GM12878 (cell line): ENCODE measurements at regions not wholly inside any gene's neighbourhood (a gene's known extent, or its start where the extent isn't known, plus 50 kb on each side); places are given as distances from the start of the nearest gene placed in this dataset.

Source experiments
- MTA3 ChIP-seq: IDR thresholded peaks from 2 replicates; pipeline ENCODE4 v1.6.1; 2012; ENCODE audit warnings: low read length, inconsistent platforms, borderline replicate concordance
- MXI1 ChIP-seq: fragments of 150-350 bp; IDR thresholded peaks from 2 replicates; pipeline ENCODE4 v1.6.1; 2011; ENCODE audit warnings: low read depth, mild to moderate bottlenecking, inconsistent platforms, low read length, improper control_type of control experiment
- POLR2AphosphoS2 ChIP-seq: IDR thresholded peaks from 2 replicates; pipeline ENCODE4 v1.6.1; 2011; ENCODE audit warnings: low read depth, mild to moderate bottlenecking, low read length, improper control_type of control experiment, moderate library complexity
- TF ChIP-seq, protein P1 (sequence below): IDR thresholded peaks from 2 replicates; pipeline ENCODE4 v1.6.1; 2012; ENCODE audit warnings: low read depth, low read length, improper control_type of control experiment
- TF ChIP-seq, protein P2 (sequence below): IDR thresholded peaks from 2 replicates; pipeline ENCODE4 v1.6.1; 2011; ENCODE audit warnings: borderline replicate concordance, low read depth, mild to moderate bottlenecking, moderate library complexity, mixed read lengths, low read length; ENCODE audit not compliant: insufficient read depth; ENCODE audit errors: extremely low read length
- TF ChIP-seq, protein P3 (sequence below), 3 experiments: IDR thresholded peaks in 2 of 3; conservative IDR thresholded peaks in 1 of 3; 2 replicates each; pipeline ENCODE4 v1.5.1; 2011; ENCODE audit warnings: low read depth in 3 of 3, low read length in 3 of 3, mild to moderate bottlenecking in 3 of 3, control low read depth in 2 of 3, moderate library complexity in 2 of 3, inconsistent platforms in 1 of 3, mixed read lengths in 1 of 3; ENCODE audit not compliant: control insufficient read depth in 2 of 3, insufficient read depth in 1 of 3; ENCODE audit errors: extremely low read depth in 1 of 3
- TF ChIP-seq, protein P4 (sequence below): fragments of 450-650 bp; IDR thresholded peaks from 2 replicates; pipeline ENCODE4 v1.6.1; 2017; ENCODE audit warnings: mild to moderate bottlenecking
- TF ChIP-seq, protein P5 (sequence below): fragments of 450-650 bp; IDR thresholded peaks from 2 replicates; pipeline ENCODE4 v1.6.1; 2017; ENCODE audit warnings: borderline replicate concordance
- TF ChIP-seq, protein P6 (sequence below): IDR thresholded peaks from 2 replicates; pipeline ENCODE4 v1.6.1; 2012; ENCODE audit warnings: low read length, inconsistent platforms

DNA sequence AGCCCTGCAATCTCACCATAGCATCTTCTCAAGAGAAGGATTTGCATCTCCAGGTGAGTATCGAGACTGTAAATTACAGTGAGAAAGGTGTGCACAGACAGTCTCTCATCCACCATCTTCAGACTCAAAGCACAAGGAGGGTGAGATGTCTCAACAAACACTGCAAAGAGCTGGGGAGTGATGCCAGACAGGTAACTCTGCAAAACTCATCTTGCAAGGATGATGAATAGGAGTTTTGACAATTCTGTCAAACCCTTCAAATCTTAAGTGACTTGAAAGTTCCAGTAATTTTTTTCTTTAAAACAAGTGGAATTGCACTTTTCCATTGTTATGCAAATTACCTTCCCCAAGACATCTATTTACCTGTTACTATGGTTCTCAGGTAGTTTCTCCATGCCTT, 277.2 kb upstream of the VCX3A start:
- TF ChIP-seq, protein P1, sequence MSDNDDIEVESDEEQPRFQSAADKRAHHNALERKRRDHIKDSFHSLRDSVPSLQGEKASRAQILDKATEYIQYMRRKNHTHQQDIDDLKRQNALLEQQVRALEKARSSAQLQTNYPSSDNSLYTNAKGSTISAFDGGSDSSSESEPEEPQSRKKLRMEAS, result no peak
- no peak for TF ChIP-seq POLR2AphosphoS2
- TF ChIP-seq, protein P2, sequence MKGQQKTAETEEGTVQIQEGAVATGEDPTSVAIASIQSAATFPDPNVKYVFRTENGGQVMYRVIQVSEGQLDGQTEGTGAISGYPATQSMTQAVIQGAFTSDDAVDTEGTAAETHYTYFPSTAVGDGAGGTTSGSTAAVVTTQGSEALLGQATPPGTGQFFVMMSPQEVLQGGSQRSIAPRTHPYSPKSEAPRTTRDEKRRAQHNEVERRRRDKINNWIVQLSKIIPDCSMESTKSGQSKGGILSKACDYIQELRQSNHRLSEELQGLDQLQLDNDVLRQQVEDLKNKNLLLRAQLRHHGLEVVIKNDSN, result no peak
- TF ChIP-seq, protein P3, sequence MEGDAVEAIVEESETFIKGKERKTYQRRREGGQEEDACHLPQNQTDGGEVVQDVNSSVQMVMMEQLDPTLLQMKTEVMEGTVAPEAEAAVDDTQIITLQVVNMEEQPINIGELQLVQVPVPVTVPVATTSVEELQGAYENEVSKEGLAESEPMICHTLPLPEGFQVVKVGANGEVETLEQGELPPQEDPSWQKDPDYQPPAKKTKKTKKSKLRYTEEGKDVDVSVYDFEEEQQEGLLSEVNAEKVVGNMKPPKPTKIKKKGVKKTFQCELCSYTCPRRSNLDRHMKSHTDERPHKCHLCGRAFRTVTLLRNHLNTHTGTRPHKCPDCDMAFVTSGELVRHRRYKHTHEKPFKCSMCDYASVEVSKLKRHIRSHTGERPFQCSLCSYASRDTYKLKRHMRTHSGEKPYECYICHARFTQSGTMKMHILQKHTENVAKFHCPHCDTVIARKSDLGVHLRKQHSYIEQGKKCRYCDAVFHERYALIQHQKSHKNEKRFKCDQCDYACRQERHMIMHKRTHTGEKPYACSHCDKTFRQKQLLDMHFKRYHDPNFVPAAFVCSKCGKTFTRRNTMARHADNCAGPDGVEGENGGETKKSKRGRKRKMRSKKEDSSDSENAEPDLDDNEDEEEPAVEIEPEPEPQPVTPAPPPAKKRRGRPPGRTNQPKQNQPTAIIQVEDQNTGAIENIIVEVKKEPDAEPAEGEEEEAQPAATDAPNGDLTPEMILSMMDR (IDR thresholded peaks at IDR 0.05 in 2 of 3, conservative IDR thresholded peaks at IDR 0.05 in 1 of 3; ENCODE audit: control insufficient read depth in 2 of 3, extremely low read depth in 1 of 3, insufficient read depth in 1 of 3, low read depth in 3 of 3, low read length in 3 of 3), result no peak
- no peak for TF ChIP-seq MXI1
- TF ChIP-seq, protein P4, sequence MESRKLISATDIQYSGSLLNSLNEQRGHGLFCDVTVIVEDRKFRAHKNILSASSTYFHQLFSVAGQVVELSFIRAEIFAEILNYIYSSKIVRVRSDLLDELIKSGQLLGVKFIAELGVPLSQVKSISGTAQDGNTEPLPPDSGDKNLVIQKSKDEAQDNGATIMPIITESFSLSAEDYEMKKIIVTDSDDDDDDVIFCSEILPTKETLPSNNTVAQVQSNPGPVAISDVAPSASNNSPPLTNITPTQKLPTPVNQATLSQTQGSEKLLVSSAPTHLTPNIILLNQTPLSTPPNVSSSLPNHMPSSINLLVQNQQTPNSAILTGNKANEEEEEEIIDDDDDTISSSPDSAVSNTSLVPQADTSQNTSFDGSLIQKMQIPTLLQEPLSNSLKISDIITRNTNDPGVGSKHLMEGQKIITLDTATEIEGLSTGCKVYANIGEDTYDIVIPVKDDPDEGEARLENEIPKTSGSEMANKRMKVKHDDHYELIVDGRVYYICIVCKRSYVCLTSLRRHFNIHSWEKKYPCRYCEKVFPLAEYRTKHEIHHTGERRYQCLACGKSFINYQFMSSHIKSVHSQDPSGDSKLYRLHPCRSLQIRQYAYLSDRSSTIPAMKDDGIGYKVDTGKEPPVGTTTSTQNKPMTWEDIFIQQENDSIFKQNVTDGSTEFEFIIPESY, result no peak
- TF ChIP-seq, protein P5, sequence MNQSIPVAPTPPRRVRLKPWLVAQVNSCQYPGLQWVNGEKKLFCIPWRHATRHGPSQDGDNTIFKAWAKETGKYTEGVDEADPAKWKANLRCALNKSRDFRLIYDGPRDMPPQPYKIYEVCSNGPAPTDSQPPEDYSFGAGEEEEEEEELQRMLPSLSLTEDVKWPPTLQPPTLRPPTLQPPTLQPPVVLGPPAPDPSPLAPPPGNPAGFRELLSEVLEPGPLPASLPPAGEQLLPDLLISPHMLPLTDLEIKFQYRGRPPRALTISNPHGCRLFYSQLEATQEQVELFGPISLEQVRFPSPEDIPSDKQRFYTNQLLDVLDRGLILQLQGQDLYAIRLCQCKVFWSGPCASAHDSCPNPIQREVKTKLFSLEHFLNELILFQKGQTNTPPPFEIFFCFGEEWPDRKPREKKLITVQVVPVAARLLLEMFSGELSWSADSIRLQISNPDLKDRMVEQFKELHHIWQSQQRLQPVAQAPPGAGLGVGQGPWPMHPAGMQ, result no peak
- no peak for TF ChIP-seq MTA3
- TF ChIP-seq, protein P6, sequence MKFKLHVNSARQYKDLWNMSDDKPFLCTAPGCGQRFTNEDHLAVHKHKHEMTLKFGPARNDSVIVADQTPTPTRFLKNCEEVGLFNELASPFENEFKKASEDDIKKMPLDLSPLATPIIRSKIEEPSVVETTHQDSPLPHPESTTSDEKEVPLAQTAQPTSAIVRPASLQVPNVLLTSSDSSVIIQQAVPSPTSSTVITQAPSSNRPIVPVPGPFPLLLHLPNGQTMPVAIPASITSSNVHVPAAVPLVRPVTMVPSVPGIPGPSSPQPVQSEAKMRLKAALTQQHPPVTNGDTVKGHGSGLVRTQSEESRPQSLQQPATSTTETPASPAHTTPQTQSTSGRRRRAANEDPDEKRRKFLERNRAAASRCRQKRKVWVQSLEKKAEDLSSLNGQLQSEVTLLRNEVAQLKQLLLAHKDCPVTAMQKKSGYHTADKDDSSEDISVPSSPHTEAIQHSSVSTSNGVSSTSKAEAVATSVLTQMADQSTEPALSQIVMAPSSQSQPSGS, result no peak
